HL-60 (cell line): ENCODE measurements at regions not wholly inside any gene's neighbourhood (a gene's known extent, or its start where the extent isn't known, plus 50 kb on each side); places are given as distances from the start of the nearest gene placed in this dataset.
"Not testable (repeated sequence)": the region's sequence is repeated elsewhere in the genome, so short reads cannot be mapped to it uniquely, and the experiment has no call there.

Source experiments
- DNase-seq, 2 experiments: peaks; one replicate each; pipeline ENCODE4 v3.0.0-alpha.2; 2010 to 2020; ENCODE audit warnings: low read depth in 1 of 2, low spot score in 1 of 2
- H3K27ac ChIP-seq: fragments of 250-450 bp; sonication (Bioruptor Pico); replicated peaks from 2 replicates; pipeline ENCODE4 v1.5.1; 2020; ENCODE audit warnings: mild to moderate bottlenecking, moderate library complexity
- H3K27me3 ChIP-seq: fragments of 250-450 bp; sonication (Bioruptor Pico); 2 replicates; pipeline ENCODE4 v1.5.1; 2021; ENCODE audit warnings: mild to moderate bottlenecking, moderate library complexity; ENCODE audit not compliant: insufficient read depth, poor library complexity, severe bottlenecking
- H3K4me3 ChIP-seq: replicated peaks from 2 replicates; pipeline ENCODE4 v1.5.1; 2011; ENCODE audit warnings: mild to moderate bottlenecking, control low read depth, low read length; ENCODE audit not compliant: insufficient read depth
- CTCF ChIP-seq: IDR thresholded peaks from one replicate; pipeline ENCODE4 v1.5.1; 2011; ENCODE audit warnings: low read length, control low read depth, inconsistent platforms; ENCODE audit not compliant: insufficient read depth
- GABPA ChIP-seq: IDR thresholded peaks from 2 replicates; pipeline ENCODE4 v1.6.1; 2012; ENCODE audit warnings: low read depth
- POLR2AphosphoS5 ChIP-seq: IDR thresholded peaks from 2 replicates; pipeline ENCODE4 v1.6.1; 2012; ENCODE audit warnings: low read depth
- REST ChIP-seq: IDR thresholded peaks from 2 replicates; pipeline ENCODE4 v1.6.1; 2012; ENCODE audit warnings: low read depth; ENCODE audit not compliant: insufficient replicate concordance
- SPI1 ChIP-seq: IDR thresholded peaks from 2 replicates; pipeline ENCODE4 v1.6.1; 2012; ENCODE audit warnings: low read depth, mild to moderate bottlenecking, borderline replicate concordance

GRCh38 chr5:45893309-45893708, 197.1 kb upstream of the HCN1 start:
- TF ChIP-seq GABPA (no peak), CTCF (no peak), SPI1 (no peak), POLR2AphosphoS5 (no peak), REST (no peak)
- no peak for DNase-seq

GRCh38 chr5:45890441-45891080, 194.4 kb upstream of the HCN1 start:
- DNase-seq, H3K27me3 ChIP-seq, H3K4me3 ChIP-seq, H3K27ac ChIP-seq: not testable (repeated sequence)

More at GRCh38 chr5:45893309-45893708, 197.1 kb upstream of the HCN1 start:
- no peak overlapping the region for H3K4me3 ChIP-seq
- H3K27ac ChIP-seq: no peak overlapping the region
- H3K27me3 ChIP-seq: no peaks in the 10 kb centered on the region

- Histone ChIP-seq H3K27ac (no peak overlapping the region), H3K4me3 (no peak overlapping the region), H3K27me3 (no peaks in the 10 kb centered on the region)
- no peak for TF ChIP-seq GABPA
- no peak for TF ChIP-seq CTCF
- TF ChIP-seq SPI1: no peak
- no peak for TF ChIP-seq POLR2AphosphoS5
- no peak for TF ChIP-seq REST
- no peak for DNase-seq
Observed at GRCh38 chr5:45862763-45863162, 166.6 kb upstream of the HCN1 start.

- Histone ChIP-seq H3K4me3 (no peak overlapping the region), H3K27me3 (no peaks in the 10 kb centered on the region), H3K27ac (no peak overlapping the region)
- no peak for TF ChIP-seq POLR2AphosphoS5
- TF ChIP-seq SPI1: no peak
- TF ChIP-seq REST: no peak
- no peak for TF ChIP-seq CTCF
- TF ChIP-seq GABPA: no peak
- no peak for DNase-seq
Observed at GRCh38 chr5:45847877-45848276, 151.7 kb upstream of the HCN1 start.
